Fibroblast of pulmonary artery (primary cell): ENCODE measurements at regions not wholly inside any gene's neighbourhood (a gene's known extent, or its start where the extent isn't known, plus 50 kb on each side); places are given as distances from the start of the nearest gene placed in this dataset.
"Not testable (repeated sequence)": the region's sequence is repeated elsewhere in the genome, so short reads cannot be mapped to it uniquely, and the experiment has no call there.

Source experiments
- DNase-seq: peaks from one replicate; pipeline ENCODE4 v3.0.0-alpha.2; 2010; ENCODE audit warnings: low read depth
- H3K4me3 ChIP-seq: replicated peaks from 2 replicates; pipeline ENCODE4 v1.5.1; 2011; ENCODE audit warnings: low read depth, mild to moderate bottlenecking, control low read depth, low read length, moderate library complexity
- TF ChIP-seq, protein P1 (sequence below): IDR thresholded peaks from 2 replicates; pipeline ENCODE4 v1.5.1; 2011; ENCODE audit warnings: mild to moderate bottlenecking, control low read depth, low read length, inconsistent platforms; ENCODE audit errors: missing control alignments

DNA sequence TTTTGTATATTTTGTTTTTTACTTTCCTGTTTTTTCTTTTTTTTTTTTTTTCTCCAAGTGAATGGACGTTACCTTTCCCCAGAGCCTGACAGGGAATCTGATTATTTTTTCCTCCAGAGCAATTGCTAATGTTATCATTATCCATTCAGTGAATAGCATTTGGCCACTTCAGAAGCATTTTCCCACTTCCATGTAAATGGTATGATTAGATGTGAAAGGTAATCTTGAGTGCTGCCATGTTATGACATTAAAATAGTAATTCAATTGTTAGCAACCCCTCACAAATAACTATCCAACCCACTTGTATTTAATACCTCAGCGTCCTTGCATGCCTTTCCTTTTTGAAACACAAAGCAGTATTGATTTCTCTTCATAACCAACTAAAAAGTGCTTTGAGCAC lies 1243.8 kb downstream of the CDH8 start:
- TF ChIP-seq, protein P1, sequence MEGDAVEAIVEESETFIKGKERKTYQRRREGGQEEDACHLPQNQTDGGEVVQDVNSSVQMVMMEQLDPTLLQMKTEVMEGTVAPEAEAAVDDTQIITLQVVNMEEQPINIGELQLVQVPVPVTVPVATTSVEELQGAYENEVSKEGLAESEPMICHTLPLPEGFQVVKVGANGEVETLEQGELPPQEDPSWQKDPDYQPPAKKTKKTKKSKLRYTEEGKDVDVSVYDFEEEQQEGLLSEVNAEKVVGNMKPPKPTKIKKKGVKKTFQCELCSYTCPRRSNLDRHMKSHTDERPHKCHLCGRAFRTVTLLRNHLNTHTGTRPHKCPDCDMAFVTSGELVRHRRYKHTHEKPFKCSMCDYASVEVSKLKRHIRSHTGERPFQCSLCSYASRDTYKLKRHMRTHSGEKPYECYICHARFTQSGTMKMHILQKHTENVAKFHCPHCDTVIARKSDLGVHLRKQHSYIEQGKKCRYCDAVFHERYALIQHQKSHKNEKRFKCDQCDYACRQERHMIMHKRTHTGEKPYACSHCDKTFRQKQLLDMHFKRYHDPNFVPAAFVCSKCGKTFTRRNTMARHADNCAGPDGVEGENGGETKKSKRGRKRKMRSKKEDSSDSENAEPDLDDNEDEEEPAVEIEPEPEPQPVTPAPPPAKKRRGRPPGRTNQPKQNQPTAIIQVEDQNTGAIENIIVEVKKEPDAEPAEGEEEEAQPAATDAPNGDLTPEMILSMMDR: no peak
- no peak overlapping the region for H3K4me3 ChIP-seq
- no peak for DNase-seq

DNA sequence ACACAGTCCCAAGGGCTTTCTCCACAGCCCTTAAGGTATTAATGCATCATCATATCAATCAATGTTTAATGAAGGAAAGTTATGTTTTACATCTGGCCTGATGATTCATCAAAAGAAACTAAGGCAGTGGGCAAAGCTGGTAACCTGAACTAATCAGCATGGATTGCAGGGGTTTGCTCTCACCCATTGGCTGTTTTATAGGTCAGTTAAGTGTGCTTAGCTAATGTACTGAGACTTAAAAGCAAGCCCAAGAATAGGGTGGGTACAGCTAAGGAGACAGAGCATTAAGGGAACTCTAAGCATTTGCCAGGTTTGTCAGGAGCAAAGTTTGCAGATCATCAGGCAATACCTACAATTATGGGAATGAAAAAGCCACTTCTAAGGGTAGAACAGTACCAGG lies 1247.6 kb downstream of the CDH8 start:
- no peak overlapping the region for H3K4me3 ChIP-seq
- no peak for DNase-seq
- TF ChIP-seq, protein P1: no peak

DNA sequence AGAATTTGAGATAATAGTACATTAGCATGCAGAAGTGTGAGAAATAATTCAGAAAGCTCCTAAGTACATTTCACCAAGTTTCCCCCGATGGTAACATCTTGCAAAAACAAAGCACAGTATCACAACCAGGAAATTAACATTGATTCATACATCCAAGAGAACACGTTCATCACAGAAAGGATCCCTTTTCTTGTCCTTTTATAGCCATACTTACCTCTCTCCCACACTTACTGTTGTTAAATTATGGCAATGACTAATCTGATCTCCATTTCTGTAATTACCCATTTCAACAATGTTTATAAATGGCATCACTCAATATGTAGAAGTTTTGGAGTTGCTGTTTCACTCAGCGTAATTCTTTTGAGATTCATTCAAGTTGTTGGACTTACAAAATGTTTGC lies 1260.0 kb downstream of the CDH8 start:
- DNase-seq: no peak
- no peak overlapping the region for H3K4me3 ChIP-seq
- TF ChIP-seq, protein P1: no peak

DNA sequence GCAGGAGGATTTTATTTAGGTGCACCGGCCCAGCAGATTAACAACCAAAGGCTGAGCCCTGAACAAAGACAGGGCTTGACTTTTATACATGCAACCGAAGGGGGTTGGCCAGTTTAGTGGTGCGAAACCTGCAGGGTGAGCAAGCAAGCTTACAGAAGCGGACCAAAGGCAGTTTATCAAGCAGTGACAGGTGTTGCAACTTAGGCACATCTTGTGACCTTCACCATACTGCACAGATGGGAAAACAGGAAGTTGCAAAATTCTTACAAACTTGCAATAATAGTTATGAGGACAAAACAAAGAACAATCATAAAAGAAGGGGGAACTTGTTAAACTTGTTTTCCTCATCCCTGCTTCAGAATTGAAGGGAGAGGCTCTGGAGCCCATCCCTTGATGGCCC lies 1265.1 kb downstream of the CDH8 start:
- H3K4me3 ChIP-seq: no peak overlapping the region
- TF ChIP-seq, protein P1: no peak
- DNase-seq: no peak

DNA sequence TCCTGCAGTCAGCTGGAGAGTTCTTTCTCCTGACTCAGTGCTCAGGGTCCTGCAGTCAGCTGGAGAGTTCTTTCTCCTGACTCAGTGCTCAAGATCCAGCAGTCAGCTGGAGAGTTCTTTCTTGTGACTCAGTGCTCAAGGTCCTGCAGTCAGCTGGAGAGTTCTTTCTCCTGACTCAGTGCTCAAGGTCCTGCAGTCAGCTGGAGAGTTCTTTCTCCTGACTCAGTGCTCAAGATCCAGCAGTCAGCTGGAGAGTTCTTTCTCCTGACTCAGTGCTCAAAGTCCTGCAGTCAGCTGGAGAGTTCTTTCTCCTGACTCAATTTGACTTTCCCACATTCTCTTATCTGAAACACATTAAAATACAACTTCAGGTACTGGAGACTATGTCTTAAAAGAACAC lies 1265.9 kb downstream of the CDH8 start:
- DNase-seq, H3K4me3 ChIP-seq: not testable (repeated sequence)

DNA sequence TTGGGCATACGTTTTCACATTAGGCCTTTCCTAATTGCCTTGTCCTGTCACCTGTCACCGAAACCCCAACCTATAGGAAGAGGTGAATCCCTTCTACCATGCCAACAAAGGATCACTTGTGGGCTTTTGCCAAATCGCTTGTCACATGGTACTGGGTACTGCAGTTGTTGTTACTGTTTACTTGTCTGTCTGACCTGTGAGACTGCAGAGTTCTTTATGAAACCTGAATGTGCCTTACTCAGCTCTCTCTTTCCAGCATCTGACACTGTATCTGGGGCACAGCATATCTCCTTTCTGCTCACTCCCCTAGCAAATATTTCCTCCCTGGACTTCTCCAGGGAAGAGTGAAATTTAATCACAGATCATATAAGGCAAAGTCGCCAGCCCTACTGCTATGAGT lies 1272.4 kb downstream of the CDH8 start:
- TF ChIP-seq, protein P1: no peak

DNA sequence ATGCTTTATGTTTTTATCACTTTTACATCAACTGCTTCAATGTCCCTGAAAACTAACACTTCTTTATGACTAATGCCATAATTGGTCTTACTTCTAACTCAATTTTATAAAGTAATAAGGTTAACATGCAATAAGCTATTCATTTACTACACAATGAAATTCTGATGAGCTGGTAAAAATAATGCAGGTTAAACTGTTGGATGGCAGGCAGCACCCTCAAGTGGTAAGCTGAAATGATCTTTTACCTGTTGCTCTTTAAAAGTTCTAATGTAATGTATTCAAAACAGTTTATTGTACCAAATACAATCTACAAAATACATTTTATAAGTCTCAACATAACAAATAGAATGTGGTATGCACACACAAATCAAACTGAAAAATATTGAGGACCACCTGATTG lies 1280.3 kb downstream of the CDH8 start:
- TF ChIP-seq, protein P1: no peak
- no peak for DNase-seq

More for the DNA sequence above, 1272.4 kb downstream of the CDH8 start:
- no peak for DNase-seq
- no peak overlapping the region for H3K4me3 ChIP-seq

DNA sequence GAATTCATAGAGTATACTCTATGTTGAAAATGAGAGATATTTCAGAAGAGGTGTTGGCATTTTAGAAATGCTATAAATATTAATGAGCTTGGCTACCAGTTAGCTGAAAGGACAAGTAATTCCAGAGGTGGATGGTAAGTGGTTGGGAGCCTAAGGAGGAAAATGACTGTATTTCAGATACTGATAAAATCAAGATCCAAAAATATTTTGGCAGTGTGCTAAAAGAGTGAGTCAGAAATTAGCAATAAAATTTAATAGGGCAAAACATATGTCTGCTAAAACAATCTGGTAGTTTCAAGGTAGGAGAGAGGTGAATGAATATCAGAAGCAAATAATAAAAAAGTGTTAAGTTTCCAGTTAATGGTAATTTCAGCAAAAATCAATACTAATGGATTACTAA lies 1287.9 kb downstream of the CDH8 start:
- TF ChIP-seq, protein P1: no peak
- DNase-seq: no peak
- H3K4me3 ChIP-seq: no peak overlapping the region

More for the DNA sequence above, 1280.3 kb downstream of the CDH8 start:
- H3K4me3 ChIP-seq: no peak overlapping the region
